Breast epithelium (tissue), 4 donors: ENCODE measurements at regions not wholly inside any gene's neighbourhood (a gene's known extent, or its start where the extent isn't known, plus 50 kb on each side); places are given as distances from the start of the nearest gene placed in this dataset.
"Not testable (repeated sequence)": the region's sequence is repeated elsewhere in the genome, so short reads cannot be mapped to it uniquely, and the experiment has no call there.

Experiments used
- DNase-seq, 2 donors: peaks; one replicate each; pipeline ENCODE4 v3.0.0-alpha.2; 2019; ENCODE audit warnings: low spot score in 2 of 2
- H3K27ac ChIP-seq, 2 donors: fragments of 200-600 bp; sonication (generic) in 1 of 2; one replicate each; pipeline ENCODE4 v1.5.1; 2016 to 2019; ENCODE audit warnings: mild to moderate bottlenecking in 1 of 2
- H3K27me3 ChIP-seq, 2 donors: fragments of 200-600 bp; sonication (generic) in 1 of 2; one replicate each; pipeline versions ENCODE4 v1.5.1 to v1.6.0; 2017 to 2019; ENCODE audit warnings: control low read depth in 1 of 2, mild to moderate bottlenecking in 1 of 2
- H3K36me3 ChIP-seq: fragments of 200-600 bp; one replicate; pipeline ENCODE4 v1.5.1; 2019
- H3K4me1 ChIP-seq, 2 donors: fragments of 200-600 bp; sonication (generic); one replicate each; pipeline ENCODE4 v1.5.1; 2016 to 2019; ENCODE audit warnings: control low read depth in 1 of 2
- H3K4me3 ChIP-seq, 3 donors: fragments of 200-600 bp; sonication (generic); 1 replicate in 2 of 3; 2 replicates in 1 of 3; pipeline ENCODE4 v1.5.1; 2016 to 2019; ENCODE audit warnings: mild to moderate bottlenecking in 3 of 3, moderate library complexity in 2 of 3
- H3K9me3 ChIP-seq, 2 donors: fragments of 200-600 bp; sonication (generic) in 1 of 2; one replicate each; pipeline ENCODE4 v1.5.1; 2016 to 2019; ENCODE audit warnings: control low read depth in 1 of 2
- POLR2A ChIP-seq: fragments of 450-650 bp; IDR thresholded peaks from one replicate; pipeline ENCODE4 v1.6.1; 2016; ENCODE audit warnings: antibody characterized with exemption, mild to moderate bottlenecking, moderate library complexity
- POLR2AphosphoS5 ChIP-seq, 3 donors: sonication (generic); formaldehyde crosslinking; IDR thresholded peaks; one replicate each; pipeline ENCODE4 v1.6.1; 2017; ENCODE audit warnings: antibody characterized with exemption in 3 of 3
- intact Hi-C: fragments of 100-400 bp; cut with DNase I; formaldehyde crosslinking; loops from one replicate; pipeline ENCODE4 v1.15.1; 2023; ENCODE audit warnings: low total_unique reads
- TF ChIP-seq, protein P1 (sequence below), 3 donors: fragments of 450-650 bp; IDR thresholded peaks; one replicate each; pipeline ENCODE4 v1.5.1; 2016 to 2017; ENCODE audit warnings: antibody characterized with exemption in 3 of 3, mild to moderate bottlenecking in 3 of 3, moderate library complexity in 3 of 3

DNA sequence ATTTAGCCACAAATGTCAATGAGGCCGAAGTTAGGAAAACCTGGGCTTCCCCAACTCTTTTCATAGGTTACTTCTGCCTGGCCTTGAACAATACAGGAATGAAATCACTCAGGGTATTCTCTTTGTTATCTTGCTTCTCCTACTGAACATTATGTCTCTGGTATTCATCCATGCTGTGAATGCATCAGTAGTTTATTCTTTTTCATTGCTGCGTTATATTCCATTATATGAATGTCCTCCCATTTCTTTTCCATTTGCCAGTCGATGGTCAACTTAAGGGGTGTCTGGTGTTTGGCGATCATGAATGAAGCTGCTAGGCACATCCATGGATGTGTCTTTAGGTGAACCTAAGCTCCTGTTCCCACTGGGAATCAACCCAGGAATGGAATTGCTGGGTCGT is 128.3 kb downstream of the CRLF3 start:
- Histone ChIP-seq H3K9me3 (no peaks in the 10 kb centered on the region), H3K27ac (no peak overlapping the region), H3K4me1 (no peaks in the 10 kb centered on the region), H3K4me3 (no peak overlapping the region), H3K36me3 (no peaks in the 10 kb centered on the region), H3K27me3 (no peaks in the 10 kb centered on the region)
- no peak for DNase-seq
- intact Hi-C loops: no loop called here
- no peak for TF ChIP-seq POLR2A
- TF ChIP-seq, protein P1, sequence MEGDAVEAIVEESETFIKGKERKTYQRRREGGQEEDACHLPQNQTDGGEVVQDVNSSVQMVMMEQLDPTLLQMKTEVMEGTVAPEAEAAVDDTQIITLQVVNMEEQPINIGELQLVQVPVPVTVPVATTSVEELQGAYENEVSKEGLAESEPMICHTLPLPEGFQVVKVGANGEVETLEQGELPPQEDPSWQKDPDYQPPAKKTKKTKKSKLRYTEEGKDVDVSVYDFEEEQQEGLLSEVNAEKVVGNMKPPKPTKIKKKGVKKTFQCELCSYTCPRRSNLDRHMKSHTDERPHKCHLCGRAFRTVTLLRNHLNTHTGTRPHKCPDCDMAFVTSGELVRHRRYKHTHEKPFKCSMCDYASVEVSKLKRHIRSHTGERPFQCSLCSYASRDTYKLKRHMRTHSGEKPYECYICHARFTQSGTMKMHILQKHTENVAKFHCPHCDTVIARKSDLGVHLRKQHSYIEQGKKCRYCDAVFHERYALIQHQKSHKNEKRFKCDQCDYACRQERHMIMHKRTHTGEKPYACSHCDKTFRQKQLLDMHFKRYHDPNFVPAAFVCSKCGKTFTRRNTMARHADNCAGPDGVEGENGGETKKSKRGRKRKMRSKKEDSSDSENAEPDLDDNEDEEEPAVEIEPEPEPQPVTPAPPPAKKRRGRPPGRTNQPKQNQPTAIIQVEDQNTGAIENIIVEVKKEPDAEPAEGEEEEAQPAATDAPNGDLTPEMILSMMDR (IDR thresholded peaks at IDR 0.05): no peak
- no peak for TF ChIP-seq POLR2AphosphoS5 (IDR thresholded peaks at IDR 0.05)

- H3K9me3 ChIP-seq, H3K36me3 ChIP-seq, intact Hi-C loops, H3K27ac ChIP-seq, H3K27me3 ChIP-seq, H3K4me1 ChIP-seq, DNase-seq, H3K4me3 ChIP-seq: not testable (repeated sequence)
Measured at GRCh38 chr17:30695265-30695811, 129.2 kb downstream of the CRLF3 start.

DNA sequence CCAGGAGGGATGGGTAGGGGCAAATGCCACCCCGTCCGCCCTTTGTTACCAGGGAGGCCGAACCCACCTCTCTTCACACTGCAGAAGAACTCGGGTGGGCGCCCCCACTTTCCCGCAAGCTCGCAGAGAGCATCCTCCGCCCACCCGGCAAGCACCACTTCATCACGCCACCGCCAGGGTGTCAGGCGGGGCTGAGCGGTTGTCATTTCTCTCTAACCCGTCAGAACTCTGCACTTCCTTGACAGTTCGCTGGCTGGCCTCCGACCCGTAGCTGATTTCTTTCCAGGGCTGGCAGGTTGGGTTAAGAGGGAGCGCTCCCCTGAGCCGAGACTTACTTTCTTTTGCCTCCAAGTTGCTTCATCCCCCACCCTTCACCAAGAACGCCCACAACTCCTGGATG is 130.7 kb downstream of the CRLF3 start:
- TF ChIP-seq, protein P1 (IDR thresholded peaks at IDR 0.05): peak in 1 of 3 donors; percentile 24
- H3K9me3 ChIP-seq, intact Hi-C loops, H3K36me3 ChIP-seq, H3K4me1 ChIP-seq, H3K27me3 ChIP-seq, DNase-seq, H3K27ac ChIP-seq: not testable (repeated sequence)
- H3K4me3 ChIP-seq: peak overlapping the region in 1 of 3 donors; percentile 37

DNA sequence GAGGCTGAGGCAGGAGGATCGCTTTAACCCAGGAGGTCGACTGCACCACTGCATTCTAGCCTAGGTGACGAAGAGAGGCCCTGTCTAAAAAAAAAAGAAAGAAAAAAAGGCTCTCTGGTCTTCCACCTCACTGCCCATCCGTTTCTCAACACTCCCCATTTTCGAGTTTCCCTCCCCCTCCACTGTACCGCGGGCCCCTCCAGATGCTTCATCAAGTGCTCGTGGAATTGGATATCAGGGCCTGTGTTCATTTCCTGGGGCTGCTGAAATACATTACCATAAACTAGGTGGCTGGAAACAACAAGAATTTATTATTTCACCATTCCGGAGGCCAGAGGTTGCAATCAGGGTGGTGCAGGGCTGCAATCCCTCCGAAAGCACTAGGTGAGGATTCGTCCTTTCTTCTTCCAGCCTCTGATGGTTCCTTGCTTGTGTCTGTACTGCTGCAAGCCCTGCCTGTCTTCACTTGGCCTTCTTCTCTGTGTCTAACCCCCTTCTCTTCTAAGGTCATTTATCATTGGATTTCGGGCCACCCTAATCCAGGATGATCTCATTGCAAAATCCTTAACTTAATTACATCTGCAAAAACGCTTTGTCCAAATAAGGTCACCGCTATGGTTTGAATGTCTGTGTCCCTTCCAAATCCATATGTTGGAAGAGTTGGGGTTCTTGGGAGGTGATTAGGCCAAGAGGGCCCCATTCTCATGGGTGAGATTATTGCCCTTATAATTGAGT is 135.1 kb downstream of the CRLF3 start:
- H3K9me3 ChIP-seq, H3K27me3 ChIP-seq, H3K4me3 ChIP-seq, H3K36me3 ChIP-seq, H3K27ac ChIP-seq, H3K4me1 ChIP-seq, DNase-seq, intact Hi-C loops: not testable (repeated sequence)

DNA sequence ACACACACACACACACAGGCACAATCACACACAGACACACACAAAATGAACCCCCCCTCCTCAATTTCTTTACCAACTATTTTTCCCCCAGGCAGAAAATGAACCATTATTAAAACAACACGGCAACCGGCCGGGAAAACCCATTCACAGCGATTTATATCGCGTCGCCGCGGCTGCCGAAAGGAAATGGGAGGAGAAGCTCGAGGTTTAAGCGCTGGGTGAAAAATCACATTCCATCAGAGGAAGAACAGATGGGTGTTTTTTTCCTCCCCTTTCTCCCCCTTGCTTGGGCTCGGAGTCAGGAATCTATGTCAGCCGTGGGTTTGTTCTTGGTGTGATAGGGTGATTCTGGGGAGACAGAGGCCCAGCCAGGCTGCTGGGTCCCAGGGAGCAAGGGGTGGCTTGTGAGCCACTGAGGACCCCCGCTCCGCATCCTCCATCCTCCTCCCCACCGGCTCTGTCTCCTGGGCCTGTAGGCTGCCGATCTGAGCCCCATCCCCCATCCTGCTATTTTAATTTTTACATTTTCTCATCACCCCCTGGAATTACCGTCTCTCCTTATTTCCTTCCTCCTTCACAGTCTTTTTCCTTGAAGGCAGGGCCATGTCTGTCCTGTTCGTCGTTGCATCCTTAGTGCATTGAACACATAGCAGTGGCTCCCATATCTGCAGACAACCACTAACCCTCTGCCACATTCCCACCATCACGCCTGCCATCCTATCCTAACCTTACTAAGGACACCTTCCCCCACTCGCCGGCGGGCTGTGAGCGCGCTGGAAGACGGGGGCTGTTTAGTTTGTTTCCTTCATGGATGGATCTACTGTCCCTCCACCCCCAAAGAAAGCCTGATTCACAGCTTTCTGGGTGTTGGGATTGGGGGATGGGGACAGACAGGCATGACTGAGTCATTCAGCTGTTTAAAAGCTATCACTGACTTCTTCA is 137.7 kb downstream of the CRLF3 start:
- intact Hi-C loops, DNase-seq, H3K27ac ChIP-seq, H3K27me3 ChIP-seq, H3K9me3 ChIP-seq, H3K36me3 ChIP-seq, H3K4me3 ChIP-seq, H3K4me1 ChIP-seq: not testable (repeated sequence)

- H3K27ac ChIP-seq, H3K27me3 ChIP-seq, H3K4me1 ChIP-seq, H3K9me3 ChIP-seq, H3K36me3 ChIP-seq, H3K4me3 ChIP-seq, intact Hi-C loops, DNase-seq: not testable (repeated sequence)
Measured at GRCh38 chr17:30682280-30682679, 142.2 kb downstream of the CRLF3 start.

- H3K36me3 ChIP-seq, H3K4me3 ChIP-seq, H3K4me1 ChIP-seq, H3K27me3 ChIP-seq, DNase-seq, H3K27ac ChIP-seq, intact Hi-C loops: not testable (repeated sequence)
- peaks cover 13% of the 10 kb centered on the region in 2 donors for H3K9me3 ChIP-seq
Measured at GRCh38 chr17:30680681-30681080, 143.8 kb downstream of the CRLF3 start.
